ENCODE measurements at regions not wholly inside any gene's neighbourhood (a gene's known extent, or its start where the extent isn't known, plus 50 kb on each side); places are given as distances from the start of the nearest gene placed in this dataset.

GRCh38 chr3:88713233-88713691 is 394.2 kb upstream of the EPHA3 start:
- TF ChIP-seq EZH2 (IDR thresholded peaks at IDR 0.05) (no peak), POLR2AphosphoS5 (IDR thresholded peaks at IDR 0.05; ENCODE audit: borderline replicate concordance, low read depth, low read length) (no peak)

Data from SK-N-MC (cell line).